CD4-positive, alpha-beta T cell treated with Interleukin-1 beta for 1 hour (primary cell): ENCODE measurements at regions not wholly inside any gene's neighbourhood (a gene's known extent, or its start where the extent isn't known, plus 50 kb on each side); places are given as distances from the start of the nearest gene placed in this dataset.
A peak's percentile ranks its signal among the peaks of the same experiment; 100 is the strongest.
"Not testable (repeated sequence)": the region's sequence is repeated elsewhere in the genome, so short reads cannot be mapped to it uniquely, and the experiment has no call there.

Experiments used
- DNase-seq, 2 donors: peaks; one replicate each; pipeline ENCODE4 v3.0.0-alpha.2; 2020 to 2022

GRCh38 chr20:5696011-5696559 lies 54.1 kb upstream of the SHLD1 start:
- no peak for DNase-seq

- peak in 1 of 2 donors; percentile 59 for DNase-seq
Observed at GRCh38 chr20:5691918-5692618, 58.1 kb upstream of the SHLD1 start.

GRCh38 chr20:5689463-5689862 lies 60.7 kb upstream of the SHLD1 start:
- DNase-seq, result no peak

DNA sequence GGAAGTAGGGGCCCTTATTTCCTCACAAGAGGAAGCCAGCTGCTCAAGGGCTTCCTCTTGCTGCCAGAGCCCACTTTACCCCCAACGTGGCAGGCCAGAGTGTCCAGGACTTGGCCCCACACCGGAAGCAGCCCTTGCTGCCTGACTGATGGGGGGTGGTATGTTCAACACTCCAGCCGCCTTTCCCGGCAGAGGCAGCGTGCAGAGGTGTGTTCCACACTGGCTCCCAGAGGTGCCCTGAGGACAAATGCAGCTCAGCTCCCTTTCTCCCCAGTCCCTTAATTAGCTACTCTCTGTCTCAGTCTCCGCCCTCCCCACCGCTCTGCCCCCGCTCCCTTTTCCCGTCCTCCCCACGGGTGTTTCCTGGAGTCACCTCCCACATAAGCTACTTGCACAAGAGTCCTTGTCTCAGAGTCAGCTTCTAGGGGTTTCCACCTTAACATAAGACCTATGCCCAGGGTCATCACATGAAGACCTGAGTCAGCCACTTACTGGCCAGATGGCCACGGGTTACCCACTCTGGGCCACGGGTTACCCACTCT lies 61.7 kb upstream of the SHLD1 start:
- DNase-seq, result peak in 1 of 2 donors; percentile 51

GRCh38 chr20:5687884-5688283 lies 62.3 kb upstream of the SHLD1 start:
- DNase-seq, result peak in 1 of 2 donors; percentile 15

DNA sequence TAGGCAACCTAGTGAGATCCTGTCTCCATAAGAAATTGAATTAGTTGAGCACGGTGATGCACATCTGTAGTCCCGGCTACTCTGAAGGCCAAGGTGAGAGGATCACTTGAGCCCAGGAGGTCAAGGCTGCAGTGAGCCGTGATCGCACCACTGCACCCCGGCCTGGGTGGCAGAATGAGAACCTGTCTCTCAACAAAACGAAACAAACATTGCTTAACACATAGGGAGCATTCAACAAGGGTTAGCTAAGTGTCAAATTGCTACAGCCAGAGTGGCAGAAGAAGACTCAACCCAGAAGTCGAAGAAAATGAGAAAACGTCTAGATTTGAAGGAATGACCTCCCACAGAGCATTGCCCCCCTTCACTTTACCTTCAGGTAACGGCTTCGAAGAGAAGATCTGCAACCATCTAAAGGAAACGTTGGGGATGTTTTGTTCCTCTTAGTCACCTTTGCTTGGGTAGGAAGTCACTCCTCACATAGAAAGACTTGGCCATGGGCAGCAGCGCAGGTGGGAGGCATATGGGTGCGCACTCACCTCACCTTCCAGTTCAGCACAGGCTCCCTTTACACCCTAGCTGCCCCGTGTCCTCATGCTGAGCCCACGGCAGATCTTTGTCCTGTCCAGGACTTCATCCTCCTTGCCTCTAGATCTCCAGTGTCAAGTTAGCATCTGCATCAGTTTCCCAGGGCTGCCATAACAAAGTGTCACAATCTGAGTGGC lies 63.7 kb upstream of the SHLD1 start:
- DNase-seq, result no peak

DNA sequence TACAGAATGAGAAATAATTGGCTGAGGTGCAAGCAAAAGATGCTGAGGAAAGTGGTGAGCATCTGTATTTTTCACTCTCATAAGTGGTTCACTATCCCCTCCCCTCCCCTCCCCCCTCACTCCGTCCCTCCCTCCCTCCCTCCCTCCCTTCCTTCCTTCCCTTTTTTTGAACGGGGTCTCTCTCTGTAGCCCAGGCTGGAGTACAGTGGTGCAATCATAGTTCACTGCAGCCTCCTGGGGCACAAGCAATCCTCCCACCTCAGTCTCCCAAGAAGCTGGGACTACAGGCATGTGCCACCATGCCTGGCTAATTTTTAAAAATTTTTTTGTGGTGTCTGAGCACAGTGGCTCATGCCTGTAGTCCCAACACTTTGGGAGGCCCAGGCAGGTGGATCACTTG lies 67.6 kb upstream of the SHLD1 start:
- DNase-seq, result not testable (repeated sequence)

DNA sequence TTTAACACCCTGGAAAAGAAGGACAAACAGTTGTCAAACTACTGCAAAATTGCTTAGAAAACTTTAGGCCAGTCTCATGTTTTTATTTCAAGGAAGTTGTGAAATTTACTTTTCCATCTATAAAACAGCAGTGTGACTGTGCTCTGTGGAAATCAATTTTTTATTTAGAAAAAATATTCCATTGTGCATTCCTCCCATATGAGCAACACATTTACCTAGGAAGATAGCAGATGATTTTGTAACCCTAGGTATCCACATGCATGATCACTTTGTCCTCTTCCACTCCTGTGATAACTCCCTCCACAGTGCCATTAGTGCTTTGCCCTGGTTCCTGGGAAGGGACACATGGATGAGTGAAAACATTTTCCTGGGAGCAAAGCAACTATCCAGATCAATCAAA lies 69.4 kb upstream of the GPCPD1 start:
- DNase-seq, result no peak

DNA sequence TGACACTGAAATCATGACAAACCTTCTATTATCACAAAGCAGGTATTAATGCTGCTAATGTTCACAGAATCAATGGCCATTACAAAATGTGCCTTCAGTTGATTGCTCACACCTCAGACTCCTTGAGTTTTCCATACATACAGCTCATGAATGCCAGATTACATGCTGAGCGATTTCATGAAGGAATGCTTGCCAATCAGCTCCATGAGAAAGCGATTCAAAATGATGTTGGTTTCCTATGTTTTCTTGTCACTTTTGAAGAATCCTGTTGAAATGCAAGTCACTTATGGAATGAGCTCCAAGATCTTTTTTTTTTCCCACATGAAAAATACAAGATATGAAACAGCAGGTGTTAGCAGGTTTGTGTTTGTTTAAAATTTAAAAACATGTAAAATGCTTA lies 68.0 kb upstream of the GPCPD1 start:
- no peak for DNase-seq

DNA sequence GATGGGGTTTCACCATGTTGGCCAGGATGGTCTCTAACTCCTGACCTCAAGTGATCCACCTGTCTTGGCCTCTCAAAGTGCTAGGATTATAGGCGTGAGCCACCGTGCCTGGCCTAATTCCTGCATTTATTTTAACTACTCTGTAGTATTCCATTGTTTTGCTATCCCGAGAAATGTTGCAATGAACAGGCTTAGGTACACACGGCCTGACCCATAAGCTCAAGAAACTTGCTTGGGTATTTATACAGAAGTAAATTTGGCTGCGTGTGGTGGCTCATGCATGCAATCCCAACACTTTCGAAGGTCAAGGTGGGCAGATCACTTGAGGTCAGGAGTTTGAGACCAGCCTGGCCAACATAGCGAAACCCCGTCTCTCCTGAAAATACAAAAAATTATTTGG lies 67.1 kb upstream of the GPCPD1 start:
- DNase-seq, result not testable (repeated sequence)

DNA sequence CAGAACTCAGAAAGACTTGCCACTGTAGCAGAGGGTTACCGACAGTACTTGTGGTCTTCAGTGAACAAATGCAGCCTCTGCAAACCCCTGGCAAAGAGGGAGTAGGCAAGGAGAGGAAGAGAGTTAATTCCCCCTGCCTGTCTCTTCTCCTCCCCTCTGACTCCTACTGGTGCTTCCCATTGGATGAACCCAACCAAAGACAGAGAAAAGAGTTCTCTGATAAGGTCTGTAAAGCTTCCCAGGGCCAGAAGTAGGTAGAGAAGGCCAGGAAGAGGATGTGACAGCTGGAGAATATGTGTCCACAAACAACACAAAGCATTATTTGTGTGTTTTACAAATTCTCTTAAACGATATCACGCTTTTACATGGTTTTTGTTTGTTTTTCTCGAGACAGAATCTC lies 66.6 kb upstream of the GPCPD1 start:
- DNase-seq, result no peak

DNA sequence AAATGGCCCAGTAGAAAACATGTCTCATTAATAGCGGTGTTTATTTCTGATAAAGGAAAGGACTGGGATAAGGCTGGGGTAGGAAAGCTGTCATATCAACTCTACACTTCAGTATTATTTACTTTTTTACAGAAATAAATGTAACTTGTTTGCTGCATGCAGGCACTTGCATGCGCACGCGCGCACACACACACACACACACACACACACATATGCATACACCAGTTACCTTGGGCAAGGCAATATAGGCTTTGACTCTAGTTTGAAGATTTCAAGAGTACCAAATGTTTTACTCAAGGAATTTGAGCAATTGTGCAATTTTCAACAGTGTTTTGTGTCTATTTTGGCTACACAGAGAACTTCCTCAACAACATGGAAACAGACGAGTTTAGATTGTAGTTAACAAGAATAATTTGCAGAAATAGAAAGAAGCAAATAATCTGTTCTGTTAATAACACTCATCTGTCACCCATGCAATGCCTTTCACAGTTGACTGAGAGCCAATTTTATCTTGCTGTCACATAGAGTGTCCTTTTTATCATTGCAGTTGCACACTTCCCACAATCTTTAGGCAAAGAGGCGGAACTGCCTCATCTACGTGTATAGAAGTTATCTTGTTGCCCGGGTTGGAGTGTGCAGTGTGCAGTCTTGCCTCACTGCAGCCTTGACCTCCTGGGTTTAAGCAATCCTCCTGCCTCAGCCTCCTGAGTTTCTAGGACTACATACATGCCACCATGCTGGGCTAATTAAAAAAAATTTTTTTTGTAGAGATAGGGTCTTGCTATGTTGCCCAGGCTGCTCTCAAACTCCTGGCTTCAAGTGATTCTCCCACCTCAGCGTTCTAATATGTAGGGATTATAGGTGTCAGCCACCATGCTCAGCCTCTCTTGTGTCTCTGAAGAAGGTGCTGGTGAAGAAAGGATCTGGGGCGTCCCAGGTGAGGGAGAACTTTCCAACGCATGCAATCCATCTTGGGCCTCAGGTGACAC lies 64.6 kb upstream of the GPCPD1 start:
- peak in 1 of 2 donors; percentile 35 for DNase-seq

- DNase-seq, result peak; percentile 13 to 54
Observed at GRCh38 chr20:5674176-5674660, 63.4 kb upstream of the GPCPD1 start.

DNA sequence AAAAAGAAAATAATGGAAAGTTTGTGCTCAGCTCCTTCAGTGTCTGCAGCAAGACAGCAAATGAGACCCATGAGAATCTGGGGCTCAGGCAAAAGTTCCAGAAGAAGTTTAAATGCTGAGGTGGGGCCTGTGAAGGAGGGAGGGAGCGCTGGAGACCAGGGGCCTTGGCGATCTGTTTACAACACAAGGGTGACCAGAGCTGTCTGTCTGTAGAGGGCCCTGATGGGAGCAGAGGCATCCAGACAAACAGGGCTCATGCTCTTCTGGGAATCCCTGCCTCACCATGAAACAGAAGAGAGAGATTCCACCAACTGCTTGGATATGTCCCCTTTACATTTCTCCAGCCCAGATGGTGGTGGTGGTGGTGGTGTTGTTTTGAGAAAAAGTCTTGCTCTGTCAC lies 60.1 kb upstream of the GPCPD1 start:
- no peak for DNase-seq

GRCh38 chr20:5670036-5670536 lies 59.3 kb upstream of the GPCPD1 start:
- no peak for DNase-seq

- no peak for DNase-seq
Observed at GRCh38 chr20:5668529-5668868, 57.7 kb upstream of the GPCPD1 start.

DNA sequence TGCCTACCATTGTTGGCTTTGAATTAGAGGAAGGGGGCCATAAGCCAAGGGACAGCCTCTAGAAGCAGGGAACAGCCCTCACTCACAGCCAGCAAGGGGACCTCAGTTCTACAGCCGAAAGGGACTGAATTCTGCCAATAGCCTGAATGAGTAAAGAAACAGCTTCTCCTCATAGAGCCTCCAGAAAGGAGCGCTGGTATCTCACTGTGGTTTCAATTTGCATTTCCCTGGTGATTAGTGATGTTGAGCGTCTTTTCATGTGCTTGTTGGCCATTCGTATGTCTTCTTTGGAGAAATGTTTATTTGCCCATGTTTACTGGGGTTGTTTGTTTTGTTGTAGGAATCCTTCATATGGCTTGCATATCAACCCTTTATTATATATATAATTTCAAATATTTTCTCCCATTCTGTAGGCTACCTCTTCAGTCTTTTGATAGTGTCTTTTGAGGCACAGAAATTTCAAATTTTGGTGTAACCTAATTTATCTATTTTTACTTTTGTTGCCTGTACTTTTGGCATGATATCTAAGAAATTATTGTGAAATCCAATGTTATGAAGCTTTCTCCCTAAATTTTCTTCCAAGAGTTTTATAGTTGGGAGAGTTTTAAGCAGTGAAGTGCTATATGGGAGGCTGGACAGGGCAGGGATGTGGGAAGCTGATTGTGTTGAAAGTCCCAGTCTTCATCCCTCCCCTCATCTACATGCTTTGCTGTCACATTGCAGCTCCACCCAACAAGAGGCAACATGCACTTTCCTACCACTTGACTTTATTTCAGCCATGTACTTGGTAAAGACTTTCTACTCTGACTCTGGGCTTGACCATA lies 57.1 kb upstream of the GPCPD1 start:
- no peak for DNase-seq

- DNase-seq, result no peak
Observed at GRCh38 chr20:5665417-5665816, 54.6 kb upstream of the GPCPD1 start.

DNA sequence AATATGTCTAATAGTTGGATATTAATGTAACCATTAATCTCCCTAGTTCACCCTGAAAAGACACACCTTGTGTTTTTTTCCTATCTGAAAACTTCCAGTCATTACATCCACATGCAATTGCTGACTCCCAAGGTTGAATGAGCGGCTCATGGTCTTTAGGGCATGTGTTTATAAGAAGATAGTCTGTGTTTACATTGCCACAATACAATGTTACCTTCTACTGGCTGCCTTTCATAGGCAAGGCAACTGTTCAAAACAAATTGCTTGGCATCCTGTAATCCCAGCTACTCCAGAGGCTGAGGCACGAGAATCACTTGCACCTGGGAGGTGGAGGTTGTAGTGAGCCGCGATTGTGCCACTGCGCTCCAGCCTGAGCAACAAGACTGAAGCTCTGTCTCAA lies 52.6 kb upstream of the GPCPD1 start:
- DNase-seq, result no peak

GRCh38 chr20:5662769-5663168 lies 52.0 kb upstream of the GPCPD1 start:
- DNase-seq, result no peak

DNA sequence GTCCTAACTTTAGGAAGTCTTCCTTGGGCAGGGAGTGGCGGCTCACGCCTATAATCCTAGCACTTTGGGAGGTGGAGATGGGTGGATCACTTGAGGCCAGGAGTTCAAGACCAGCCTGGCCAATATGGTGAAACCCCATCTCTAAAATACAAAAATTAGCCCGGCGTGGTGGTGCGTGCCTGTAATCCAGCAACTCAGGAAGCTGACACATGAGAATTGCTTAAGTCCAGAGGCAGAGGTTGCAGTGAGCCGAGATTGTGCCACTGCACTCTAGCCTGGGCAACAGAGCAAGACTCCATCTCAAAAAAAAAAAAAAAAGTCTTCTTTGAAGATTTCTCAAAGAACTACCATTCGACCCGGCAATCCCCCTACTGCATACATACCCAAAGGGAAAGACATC lies 50.0 kb upstream of the GPCPD1 start:
- DNase-seq, result peak in 1 of 2 donors; percentile 22
